Stimulated activated CD4-positive, alpha-beta T cell treated with anti-CD3 and anti-CD28 coated beads, Interleukin-15, amount 100 ng/mL, for 24 hours (primary cell): ENCODE measurements at regions not wholly inside any gene's neighbourhood (a gene's known extent, or its start where the extent isn't known, plus 50 kb on each side); places are given as distances from the start of the nearest gene placed in this dataset.
"Not testable (repeated sequence)": the region's sequence is repeated elsewhere in the genome, so short reads cannot be mapped to it uniquely, and the experiment has no call there.

Experiments used
- DNase-seq: peaks from one replicate; pipeline ENCODE4 v3.0.0-alpha.2; 2020

DNA sequence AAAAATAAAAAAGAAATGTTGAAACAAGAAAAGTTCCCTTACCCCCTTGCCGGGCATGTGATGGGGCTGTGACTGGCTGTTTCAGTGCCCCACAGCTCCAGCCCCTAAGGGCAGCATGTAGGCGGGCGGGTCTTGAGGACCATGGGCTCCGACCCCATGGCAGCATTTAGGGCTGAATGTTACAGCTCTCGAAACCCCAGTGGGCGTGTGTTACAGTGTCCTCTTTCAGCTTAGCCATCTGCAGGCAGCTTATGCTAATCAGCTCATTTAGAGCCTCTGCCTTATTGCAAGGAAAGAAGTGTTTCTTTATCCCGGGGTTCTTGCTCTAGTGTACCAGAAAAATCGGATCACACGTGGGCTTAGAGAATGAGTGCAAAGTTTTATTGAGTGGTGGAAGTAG is 497.4 kb upstream of the CYLC2 start:
- DNase-seq: no peak

DNA sequence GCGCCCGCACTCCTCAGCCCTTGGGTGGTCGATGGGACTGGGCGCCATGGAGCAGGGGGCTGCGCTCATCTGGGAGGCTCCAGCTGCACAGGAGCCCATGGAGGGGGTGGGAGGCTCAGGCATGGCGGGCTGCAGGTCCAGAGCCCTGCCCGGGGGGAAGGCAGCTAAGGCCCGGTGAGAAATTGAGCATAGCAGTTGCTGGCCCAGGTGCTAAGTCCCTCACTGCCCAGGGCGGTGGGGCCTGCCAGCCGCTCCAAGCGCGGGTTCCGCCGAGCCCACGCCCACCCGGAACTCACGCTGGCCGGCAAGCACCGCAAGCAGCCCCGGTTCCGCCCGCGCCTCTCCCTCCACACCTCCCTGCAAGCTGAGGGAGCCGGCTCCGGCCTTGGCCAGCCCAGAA is 508.2 kb upstream of the CYLC2 start:
- DNase-seq: not testable (repeated sequence)

- no peak for DNase-seq
These were observed 511.5 kb upstream of the CYLC2 start for GRCh38 chr9:102483651-102484050.

DNA sequence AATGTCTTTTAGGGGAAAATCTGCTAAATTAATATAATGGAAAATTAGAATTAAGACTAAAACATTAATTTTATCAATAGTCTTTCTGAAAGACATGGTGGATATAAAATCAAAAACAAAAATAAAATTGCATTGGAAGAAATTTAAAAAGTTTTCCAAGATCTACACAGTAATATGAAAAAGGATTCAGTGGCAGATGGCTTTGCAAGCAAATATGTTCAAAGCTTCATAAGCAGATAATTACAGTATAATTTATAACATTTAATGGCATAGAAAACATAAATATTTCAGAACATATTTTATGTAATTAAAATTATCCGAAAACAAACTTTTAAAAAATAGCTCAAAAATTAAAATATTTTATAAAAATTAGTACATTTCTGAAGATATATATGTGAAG is 512.4 kb upstream of the CYLC2 start:
- DNase-seq: no peak

- no peak for DNase-seq
These were observed 515.9 kb upstream of the CYLC2 start for GRCh38 chr9:102479191-102479590.

GRCh38 chr9:102474357-102474756 is 520.8 kb upstream of the CYLC2 start:
- DNase-seq: no peak

GRCh38 chr9:102469430-102469829 is 525.7 kb upstream of the CYLC2 start:
- DNase-seq: not testable (repeated sequence)

DNA sequence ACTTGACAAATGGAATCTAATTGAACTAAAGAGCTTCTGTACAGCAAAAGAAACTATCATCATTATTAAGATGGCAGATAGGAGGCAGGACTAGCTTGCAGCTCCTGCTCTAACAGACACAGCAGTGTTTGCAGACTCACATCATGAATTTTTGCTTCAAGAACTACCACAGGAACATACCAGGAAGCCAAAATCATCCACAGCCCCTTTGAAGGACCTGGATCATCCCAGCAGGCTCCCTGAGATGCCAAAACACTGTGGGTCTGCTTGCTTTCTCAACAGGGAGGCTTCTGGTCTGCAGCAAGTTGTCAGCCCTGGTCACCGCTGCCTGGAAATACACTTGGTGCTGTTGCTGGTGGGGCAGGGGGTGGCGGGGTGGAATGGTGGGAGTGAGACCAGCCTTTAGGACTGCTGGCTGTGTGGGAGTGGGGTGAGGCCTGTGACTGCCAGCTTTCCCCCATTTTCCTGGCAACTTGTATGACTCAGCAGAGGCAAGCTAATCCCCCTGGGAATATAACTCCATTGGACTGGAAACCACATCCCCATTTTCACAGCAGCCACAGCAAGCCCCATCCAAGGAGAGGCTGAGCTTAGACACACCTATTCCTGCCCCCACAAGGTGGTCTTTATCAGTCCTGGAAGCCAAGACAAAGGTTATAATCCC is 533.8 kb upstream of the CYLC2 start:
- DNase-seq: no peak

- DNase-seq: no peak
These were observed 535.3 kb upstream of the CYLC2 start for GRCh38 chr9:102459828-102460227.

- DNase-seq: no peak
These were observed 538.6 kb upstream of the CYLC2 start for GRCh38 chr9:102456562-102456961.

DNA sequence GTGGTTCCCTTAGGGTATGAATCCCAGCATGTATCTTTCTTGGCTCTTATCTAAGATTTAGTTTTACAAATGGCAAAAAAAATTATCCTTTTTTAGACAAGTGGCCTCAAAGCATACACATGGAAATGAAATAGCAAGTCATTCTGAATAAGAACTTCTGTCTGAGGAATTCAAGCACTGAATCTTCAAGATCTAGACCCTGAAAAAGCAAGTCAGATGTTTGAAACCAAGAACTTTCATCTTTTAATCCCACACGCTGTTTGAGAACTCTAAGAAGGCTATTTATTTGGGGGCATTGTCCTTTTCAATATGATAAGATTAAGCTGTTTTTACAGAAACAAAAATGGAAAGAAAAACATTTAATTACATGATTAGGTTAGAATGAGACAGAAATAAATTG is 549.2 kb upstream of the CYLC2 start:
- DNase-seq: no peak

GRCh38 chr9:102445181-102445747 is 549.9 kb upstream of the CYLC2 start:
- no peak for DNase-seq

DNA sequence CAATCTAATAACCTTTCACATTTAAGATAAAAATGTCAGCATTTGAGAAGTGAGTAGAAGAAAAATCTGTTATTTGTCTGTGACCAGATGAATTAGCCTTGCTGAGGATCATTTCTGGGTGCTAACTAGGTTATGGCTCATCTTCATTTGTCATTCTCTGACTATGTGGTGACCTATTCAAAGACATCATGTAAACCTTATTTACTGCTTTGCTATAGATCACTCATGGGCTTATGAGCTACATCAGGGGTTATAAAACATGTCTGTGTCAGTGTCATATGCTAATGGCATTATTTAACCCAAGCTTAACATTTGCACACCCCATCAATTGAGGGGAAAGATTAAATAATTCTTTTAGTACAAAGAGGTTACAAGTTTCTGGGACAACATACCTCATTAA is 555.5 kb upstream of the CYLC2 start:
- no peak for DNase-seq

- DNase-seq: not testable (repeated sequence)
These were observed 558.5 kb upstream of the CYLC2 start for GRCh38 chr9:102436599-102436998.

DNA sequence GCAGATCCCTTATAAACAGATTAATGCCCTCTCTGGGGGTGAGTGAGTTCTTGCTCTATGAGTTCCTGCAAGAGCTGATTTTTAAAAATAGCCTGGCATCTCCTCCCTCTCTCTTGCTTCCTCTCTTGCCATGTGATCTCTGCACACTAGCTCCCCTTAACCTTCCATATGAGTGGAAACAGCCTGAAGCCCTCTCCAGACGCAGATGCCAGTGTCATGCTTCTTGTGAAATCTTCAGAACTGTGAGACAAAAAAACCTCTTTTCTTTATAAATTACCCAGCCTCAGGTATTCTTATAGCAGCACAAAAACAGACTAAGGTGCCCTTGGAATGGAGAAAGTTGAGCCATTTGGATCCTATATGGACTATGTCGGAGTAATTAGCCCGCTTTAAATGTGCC is 559.7 kb upstream of the CYLC2 start:
- DNase-seq: no peak

DNA sequence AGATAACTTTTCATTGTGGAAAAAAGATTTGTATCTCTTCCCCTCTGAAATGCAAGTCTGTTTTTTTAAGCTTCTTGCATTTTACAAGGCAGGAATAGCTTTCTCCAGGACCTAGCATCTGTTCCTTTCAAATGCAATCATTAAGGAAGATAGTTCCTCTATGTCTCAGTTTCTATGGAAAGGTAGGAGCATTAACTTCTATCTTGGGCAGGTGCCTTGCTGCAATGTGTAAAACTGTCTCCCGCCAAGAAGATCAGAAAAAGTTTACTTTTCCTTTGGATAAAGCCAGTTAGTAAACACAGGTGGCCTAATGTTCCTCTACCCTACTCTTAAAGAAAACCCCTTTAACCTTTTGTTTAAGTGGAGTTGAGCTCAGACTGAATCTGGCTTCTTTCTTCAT is 560.6 kb upstream of the CYLC2 start:
- DNase-seq: no peak

DNA sequence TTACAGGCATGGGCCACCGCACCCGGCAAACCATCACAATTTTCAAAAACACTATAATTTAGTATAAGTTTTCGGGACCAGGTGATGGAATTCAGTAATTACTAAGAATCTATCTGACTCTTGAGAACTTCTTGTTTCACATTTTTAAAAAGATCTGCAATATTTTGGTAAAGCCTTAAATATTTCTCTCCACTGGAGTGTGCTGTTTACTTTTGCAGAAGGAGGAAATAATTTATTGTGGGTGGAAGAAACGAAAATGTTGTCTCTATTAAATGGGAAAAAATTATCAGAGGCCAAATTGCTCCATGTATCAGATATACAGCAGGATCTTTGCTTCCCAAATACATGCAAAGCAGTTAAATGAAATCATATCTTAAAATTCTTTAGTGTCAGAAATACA is 566.8 kb upstream of the CYLC2 start:
- DNase-seq: no peak

- not testable (repeated sequence) for DNase-seq
These were observed 578.9 kb upstream of the CYLC2 start for GRCh38 chr9:102416251-102416650.

- no peak for DNase-seq
These were observed 589.8 kb upstream of the CYLC2 start for GRCh38 chr9:102405218-102405867.

GRCh38 chr9:102403514-102403913 is 591.6 kb upstream of the CYLC2 start:
- DNase-seq: no peak

GRCh38 chr9:102398205-102398604 is 596.9 kb upstream of the CYLC2 start:
- DNase-seq: no peak

GRCh38 chr9:102385620-102386019 is 609.5 kb upstream of the CYLC2 start:
- DNase-seq: not testable (repeated sequence)

- DNase-seq: no peak
These were observed 624.2 kb upstream of the GRIN3A start for GRCh38 chr9:102362470-102363132.

DNA sequence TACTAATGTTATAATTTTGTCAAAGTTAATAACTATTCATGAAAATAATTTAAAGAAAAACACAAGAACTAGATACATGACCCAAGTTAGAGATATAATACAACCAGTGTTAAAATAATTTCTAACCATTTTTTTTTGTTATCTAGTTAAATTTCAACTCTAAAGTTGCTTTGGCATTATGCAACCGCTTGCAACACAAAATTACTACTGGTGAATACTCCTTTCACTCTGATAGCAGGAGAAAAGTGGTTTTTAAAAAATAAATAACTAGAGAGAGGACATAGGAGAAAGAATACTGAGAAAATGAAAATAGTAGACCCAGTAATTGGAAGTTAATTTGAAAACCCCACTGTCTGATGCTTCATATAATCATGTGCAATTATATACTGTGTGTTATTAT is 622.4 kb upstream of the GRIN3A start:
- DNase-seq: no peak
